ENCODE measurements at regions not wholly inside any gene's neighbourhood (a gene's known extent, or its start where the extent isn't known, plus 50 kb on each side); places are given as distances from the start of the nearest gene placed in this dataset.
A peak's percentile ranks its signal among the peaks of the same experiment; 100 is the strongest.

GRCh38 chr4:112881842-112882241 lies 167.6 kb upstream of the ANK2 start:
- DNase-seq, result no peak
- in situ Hi-C loops (cut with MboI; ENCODE audit: low pct_unique_long_range_greater_than_20kb, low sequenced_read_pairs), result no loop called here

GRCh38 chr4:112882286-112882685 lies 167.2 kb upstream of the ANK2 start:
- DNase-seq, result no peak
- in situ Hi-C loops (cut with MboI; ENCODE audit: low pct_unique_long_range_greater_than_20kb, low sequenced_read_pairs), result no loop called here

GRCh38 chr4:112884406-112884805 lies 165.0 kb upstream of the ANK2 start:
- in situ Hi-C loops (cut with MboI; ENCODE audit: low pct_unique_long_range_greater_than_20kb, low sequenced_read_pairs), result no loop called here
- no peak for DNase-seq

GRCh38 chr4:112885897-112886296 lies 163.6 kb upstream of the ANK2 start:
- no peak for DNase-seq
- in situ Hi-C loops (cut with MboI; ENCODE audit: low pct_unique_long_range_greater_than_20kb, low sequenced_read_pairs), result no loop called here

- no peak for DNase-seq
- in situ Hi-C loops (cut with MboI; ENCODE audit: low pct_unique_long_range_greater_than_20kb, low sequenced_read_pairs), result no loop called here
Measured at GRCh38 chr4:112888622-112889021, 160.8 kb upstream of the ANK2 start.

GRCh38 chr4:112889199-112889598 lies 160.3 kb upstream of the ANK2 start:
- in situ Hi-C loops (cut with MboI; ENCODE audit: low pct_unique_long_range_greater_than_20kb, low sequenced_read_pairs), result no loop called here

GRCh38 chr4:112889619-112890527 lies 159.6 kb upstream of the ANK2 start:
- in situ Hi-C loops (cut with MboI; ENCODE audit: low pct_unique_long_range_greater_than_20kb, low sequenced_read_pairs), result no loop called here
- no peak for DNase-seq

More at GRCh38 chr4:112889199-112889598, 160.3 kb upstream of the ANK2 start:
- no peak for DNase-seq

GRCh38 chr4:112894480-112894879 lies 155.0 kb upstream of the ANK2 start:
- DNase-seq, result no peak
- in situ Hi-C loops (cut with MboI; ENCODE audit: low pct_unique_long_range_greater_than_20kb, low sequenced_read_pairs), result no loop called here

GRCh38 chr4:112894951-112895350 lies 154.5 kb upstream of the ANK2 start:
- in situ Hi-C loops (cut with MboI; ENCODE audit: low pct_unique_long_range_greater_than_20kb, low sequenced_read_pairs), result no loop called here
- no peak for DNase-seq

GRCh38 chr4:112895811-112896608 lies 153.4 kb upstream of the ANK2 start:
- DNase-seq, result no peak
- in situ Hi-C loops (cut with MboI; ENCODE audit: low pct_unique_long_range_greater_than_20kb, low sequenced_read_pairs), result no loop called here

- DNase-seq, result no peak
- in situ Hi-C loops (cut with MboI; ENCODE audit: low pct_unique_long_range_greater_than_20kb, low sequenced_read_pairs), result no loop called here
Measured at GRCh38 chr4:112896609-112897190, 152.8 kb upstream of the ANK2 start.

GRCh38 chr4:112897543-112897942 lies 151.9 kb upstream of the ANK2 start:
- in situ Hi-C loops (cut with MboI; ENCODE audit: low pct_unique_long_range_greater_than_20kb, low sequenced_read_pairs), result no loop called here
- no peak for DNase-seq

GRCh38 chr4:112898357-112899141 lies 150.9 kb upstream of the ANK2 start:
- in situ Hi-C loops (cut with MboI; ENCODE audit: low pct_unique_long_range_greater_than_20kb, low sequenced_read_pairs), result no loop called here
- no peak for DNase-seq

GRCh38 chr4:112900416-112900815 lies 149.0 kb upstream of the ANK2 start:
- no peak for DNase-seq

GRCh38 chr4:112901962-112902411 lies 147.5 kb upstream of the ANK2 start:
- in situ Hi-C loops (cut with MboI; ENCODE audit: low pct_unique_long_range_greater_than_20kb, low sequenced_read_pairs), result no loop called here
- DNase-seq, result no peak

More at GRCh38 chr4:112900416-112900815, 149.0 kb upstream of the ANK2 start:
- in situ Hi-C loops (cut with MboI; ENCODE audit: low pct_unique_long_range_greater_than_20kb, low sequenced_read_pairs), result no loop called here

GRCh38 chr4:112905728-112906127 lies 143.7 kb upstream of the ANK2 start:
- in situ Hi-C loops (cut with MboI; ENCODE audit: low pct_unique_long_range_greater_than_20kb, low sequenced_read_pairs), result no loop called here

GRCh38 chr4:112908511-112908910 lies 140.9 kb upstream of the ANK2 start:
- in situ Hi-C loops (cut with MboI; ENCODE audit: low pct_unique_long_range_greater_than_20kb, low sequenced_read_pairs), result no loop called here
- no peak for DNase-seq

More at GRCh38 chr4:112905728-112906127, 143.7 kb upstream of the ANK2 start:
- DNase-seq, result no peak

- peak; percentile 37 for DNase-seq
- in situ Hi-C loops (cut with MboI; ENCODE audit: low pct_unique_long_range_greater_than_20kb, low sequenced_read_pairs), result no loop called here
Measured at GRCh38 chr4:112910109-112910736, 139.2 kb upstream of the ANK2 start.

- DNase-seq, result no peak
- in situ Hi-C loops (cut with MboI; ENCODE audit: low pct_unique_long_range_greater_than_20kb, low sequenced_read_pairs), result no loop called here
Measured at GRCh38 chr4:112916868-112917267, 132.6 kb upstream of the ANK2 start.

All from KBM-7 (cell line).